NCI-H345 (cell line): ENCODE measurements at regions not wholly inside any gene's neighbourhood (a gene's known extent, or its start where the extent isn't known, plus 50 kb on each side); places are given as distances from the start of the nearest gene placed in this dataset.
A peak's percentile ranks its signal among the peaks of the same experiment; 100 is the strongest.
"Not testable (repeated sequence)": the region's sequence is repeated elsewhere in the genome, so short reads cannot be mapped to it uniquely, and the experiment has no call there.

Experiments
- DNase-seq: peaks from one replicate; lab custom pipeline; 2025; lab: John Stamatoyannopoulos, UW

- DNase-seq, result no peak
Measured at GRCh38 chr4:138393886-138394610, 151.9 kb upstream of the SLC7A11 start.

- no peak for DNase-seq
Measured at GRCh38 chr4:138392751-138393308, 150.7 kb upstream of the SLC7A11 start.

GRCh38 chr4:138389976-138390685, 148.0 kb upstream of the SLC7A11 start:
- no peak for DNase-seq

- DNase-seq, result no peak
Measured at GRCh38 chr4:138374947-138375346, 132.8 kb upstream of the SLC7A11 start.

DNA sequence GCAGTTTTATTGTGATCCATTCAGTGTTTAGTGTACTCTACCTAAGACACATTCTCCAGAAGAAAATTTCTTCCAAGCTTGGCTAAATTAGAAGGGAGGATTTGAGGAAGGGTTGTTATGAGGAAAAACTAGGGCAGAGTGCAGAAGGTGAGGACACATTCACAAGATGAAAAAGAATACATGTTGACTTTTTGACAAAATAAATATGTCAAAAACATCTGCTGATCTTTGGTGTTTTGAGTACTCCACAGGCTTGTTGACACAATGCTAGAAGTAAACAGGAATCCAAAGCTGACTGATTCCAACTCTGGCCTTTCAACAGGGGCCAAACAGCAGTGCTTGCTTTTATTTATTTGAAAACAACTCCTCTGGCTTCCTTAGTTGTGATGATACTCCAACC, 125.8 kb upstream of the SLC7A11 start:
- peak; percentile 25 for DNase-seq

DNA sequence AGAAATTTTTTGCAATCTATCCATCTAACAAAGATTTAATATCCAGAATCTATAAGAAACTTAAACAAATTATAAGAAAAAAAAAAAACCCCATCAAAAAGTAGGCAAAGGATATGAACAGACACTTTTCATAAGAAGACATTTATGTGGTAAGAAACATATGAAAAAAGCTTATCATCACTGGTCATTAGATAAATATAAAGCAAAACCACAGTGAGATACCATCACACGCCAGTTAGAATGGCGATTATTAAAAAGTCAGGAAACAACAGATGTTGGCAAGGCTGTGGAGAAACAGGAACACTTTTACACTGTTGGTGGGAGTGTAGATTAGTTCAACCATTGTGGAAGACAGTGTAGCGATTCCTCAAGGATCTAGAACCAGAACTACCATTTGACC, 110.3 kb upstream of the SLC7A11 start:
- not testable (repeated sequence) for DNase-seq

DNA sequence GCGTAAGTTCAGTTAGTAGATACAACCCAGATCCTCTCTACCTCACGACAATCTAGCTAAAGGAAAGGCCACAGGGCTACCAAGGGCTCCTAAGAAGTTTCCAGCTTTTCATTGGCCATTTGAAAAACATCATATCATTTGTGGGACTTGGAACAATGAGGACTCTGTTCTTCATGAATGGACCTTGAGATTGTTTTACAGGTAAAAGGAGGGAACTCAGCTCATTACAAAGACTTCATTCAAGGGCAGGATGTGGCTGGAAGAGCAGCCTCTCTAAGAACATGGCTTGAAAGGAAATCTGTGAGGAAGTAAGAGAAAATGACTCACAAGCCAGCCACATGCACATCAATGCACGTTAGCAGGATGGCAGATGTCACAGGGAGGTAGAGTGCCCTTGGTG, 105.9 kb upstream of the SLC7A11 start:
- DNase-seq, result no peak

GRCh38 chr4:138347561-138347960, 105.4 kb upstream of the SLC7A11 start:
- DNase-seq, result no peak

GRCh38 chr4:138344851-138345250, 102.7 kb upstream of the SLC7A11 start:
- DNase-seq, result no peak

- DNase-seq, result no peak
Measured at GRCh38 chr4:138344054-138344453, 101.9 kb upstream of the SLC7A11 start.

GRCh38 chr4:138341739-138342415, 99.7 kb upstream of the SLC7A11 start:
- DNase-seq, result no peak

DNA sequence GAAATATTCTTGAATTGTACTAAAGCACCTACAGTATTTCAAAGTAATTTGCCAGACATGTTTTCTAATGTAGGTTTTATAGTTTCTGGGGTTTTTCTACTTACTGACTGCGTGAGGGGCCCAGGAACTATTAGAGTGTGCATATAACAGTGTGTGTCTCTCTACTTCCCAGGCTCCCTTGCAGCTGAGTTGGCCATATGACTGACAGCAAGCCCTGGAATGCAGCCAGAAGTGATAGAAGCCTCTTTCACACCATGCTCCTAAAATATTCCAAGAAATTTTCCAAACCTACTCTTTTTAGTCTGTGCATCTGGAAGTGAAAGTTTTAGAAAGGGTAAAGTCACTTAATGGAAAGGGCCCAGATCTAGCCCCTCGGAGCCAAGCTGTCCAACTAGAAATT, 96.7 kb upstream of the SLC7A11 start:
- no peak for DNase-seq

DNA sequence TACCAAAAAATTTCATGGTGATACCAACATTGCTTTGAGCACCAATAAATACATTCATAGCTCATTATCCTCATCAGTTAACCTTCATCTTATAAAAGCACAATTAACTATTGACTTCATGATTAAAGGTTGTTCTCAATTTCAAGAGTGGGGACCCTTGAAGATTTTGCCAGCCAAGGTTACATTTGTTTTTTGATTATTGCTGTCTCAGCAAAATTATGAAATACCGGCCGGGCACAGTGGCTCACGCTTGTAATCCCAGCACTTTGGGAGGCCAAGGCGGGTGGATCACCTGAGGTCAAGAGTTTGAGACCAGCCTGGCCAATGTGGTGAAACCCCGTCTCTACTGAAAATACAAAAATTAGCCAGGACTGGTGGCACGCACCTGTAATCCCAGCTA, 96.1 kb upstream of the SLC7A11 start:
- not testable (repeated sequence) for DNase-seq

DNA sequence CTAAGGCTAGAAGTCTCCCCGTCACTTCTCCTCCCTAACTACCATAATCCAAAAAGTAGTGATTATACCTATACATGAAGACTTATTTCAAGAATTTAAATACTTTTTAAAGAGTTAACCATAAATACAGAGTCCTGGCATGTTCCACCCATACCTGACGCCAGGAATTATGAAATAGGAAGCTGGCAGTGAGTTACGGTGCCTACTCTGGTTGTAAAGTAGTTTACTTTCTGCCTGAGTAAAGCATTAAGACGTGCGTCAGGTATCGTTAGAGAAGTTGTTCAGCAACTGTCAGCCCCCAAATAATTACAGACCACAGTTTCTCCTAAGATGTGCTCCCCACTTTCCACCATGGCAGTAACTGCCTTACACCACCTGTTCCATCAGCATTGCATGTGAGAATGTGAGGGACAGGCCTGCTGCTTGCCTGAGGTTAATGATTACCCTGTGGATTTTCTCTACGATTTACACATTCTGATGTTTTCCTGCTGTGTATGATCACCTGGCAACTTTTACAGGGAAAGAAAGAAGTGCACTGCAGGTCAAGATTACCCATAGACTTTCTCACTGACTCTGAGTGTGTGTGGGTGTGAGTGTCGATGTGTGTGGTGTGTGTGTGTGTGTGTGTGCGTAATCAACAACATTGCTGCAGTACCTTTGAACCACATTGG, 92.3 kb upstream of the SLC7A11 start:
- DNase-seq, result no peak

DNA sequence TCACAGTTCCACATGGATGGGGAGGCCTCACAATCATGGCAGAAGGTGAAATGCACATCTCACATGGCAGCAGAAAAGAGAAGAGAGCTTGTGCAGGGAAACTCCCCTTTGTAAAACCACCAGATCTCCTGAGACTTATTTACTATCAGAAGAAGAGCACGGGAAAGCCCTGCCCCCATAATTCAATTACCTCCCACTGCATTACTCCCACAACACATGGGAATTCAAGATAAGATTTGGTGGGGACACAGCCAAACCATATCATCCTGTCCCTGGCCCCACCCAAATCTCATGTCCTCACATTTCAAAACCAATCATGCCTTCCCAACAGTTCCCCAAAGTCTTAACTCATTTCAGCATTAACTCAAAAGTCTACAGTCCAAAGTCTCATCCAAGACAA, 90.3 kb upstream of the SLC7A11 start:
- not testable (repeated sequence) for DNase-seq

DNA sequence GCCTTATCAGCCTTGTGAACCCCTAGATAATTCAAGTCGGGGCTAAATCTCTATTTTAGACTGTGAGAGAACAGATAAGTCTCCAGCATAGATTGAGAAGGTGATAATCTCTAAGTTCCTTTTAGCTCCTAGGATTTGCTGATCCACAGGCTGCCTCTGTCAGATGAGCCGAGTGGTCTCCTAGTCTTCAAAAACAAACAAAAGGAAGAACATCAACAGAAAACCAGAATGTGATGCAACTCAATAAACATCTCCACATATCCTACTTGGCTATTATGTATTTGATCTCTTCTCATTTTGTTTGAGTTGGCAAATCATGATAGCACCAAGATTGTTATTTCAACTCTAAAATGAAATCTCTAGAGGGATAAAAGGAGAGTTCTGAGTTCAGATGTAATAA, 88.4 kb upstream of the SLC7A11 start:
- DNase-seq, result no peak

DNA sequence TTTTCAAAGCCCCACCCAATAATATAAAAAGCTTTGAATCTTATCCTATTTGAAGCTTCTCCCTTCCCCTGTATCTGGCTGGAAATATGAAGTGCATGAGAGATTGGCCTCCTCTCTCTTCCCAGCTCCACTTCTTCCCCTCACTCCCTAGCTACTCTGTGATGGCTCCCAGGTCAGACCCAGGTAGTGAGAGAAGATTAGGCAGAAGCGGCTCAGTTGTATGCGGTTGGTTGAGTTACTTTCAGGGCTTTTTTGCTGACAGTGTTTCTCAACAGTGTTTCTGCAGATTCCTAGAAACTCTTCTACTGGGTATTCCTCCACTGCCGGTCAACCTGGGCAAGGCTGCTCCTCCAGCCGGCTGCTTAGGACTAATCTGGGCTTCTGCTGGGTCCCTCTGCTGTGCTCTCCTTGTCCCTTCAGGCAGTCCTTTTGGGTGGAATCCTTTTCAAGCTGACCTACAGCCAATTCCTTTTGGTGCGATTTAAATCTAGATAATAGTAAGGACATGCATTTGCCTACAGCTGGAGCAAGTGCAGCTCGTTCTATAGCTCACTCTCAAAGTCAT, 87.4 kb upstream of the SLC7A11 start:
- no peak for DNase-seq

- no peak for DNase-seq
Measured at GRCh38 chr4:138327338-138327737, 85.2 kb upstream of the SLC7A11 start.

DNA sequence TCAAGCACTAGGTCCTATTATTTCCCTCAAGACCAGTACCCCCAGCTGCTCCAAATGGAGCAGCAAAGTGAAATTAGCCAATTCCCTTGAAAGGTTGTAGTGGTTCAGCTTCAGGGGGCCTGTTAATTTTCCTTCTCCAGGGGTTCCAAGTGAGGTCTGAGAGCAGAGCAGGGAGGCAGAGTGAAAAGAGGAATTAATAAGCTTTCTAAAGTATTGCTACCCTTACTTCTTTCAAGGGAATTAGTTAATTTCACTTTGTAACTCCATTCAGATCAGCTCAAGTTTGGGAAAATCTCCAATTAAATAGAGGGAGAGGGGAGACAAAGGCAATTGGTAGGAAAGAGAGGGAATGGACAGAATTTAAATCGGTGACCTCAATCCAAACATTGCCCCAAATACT, 78.7 kb upstream of the SLC7A11 start:
- DNase-seq, result no peak

DNA sequence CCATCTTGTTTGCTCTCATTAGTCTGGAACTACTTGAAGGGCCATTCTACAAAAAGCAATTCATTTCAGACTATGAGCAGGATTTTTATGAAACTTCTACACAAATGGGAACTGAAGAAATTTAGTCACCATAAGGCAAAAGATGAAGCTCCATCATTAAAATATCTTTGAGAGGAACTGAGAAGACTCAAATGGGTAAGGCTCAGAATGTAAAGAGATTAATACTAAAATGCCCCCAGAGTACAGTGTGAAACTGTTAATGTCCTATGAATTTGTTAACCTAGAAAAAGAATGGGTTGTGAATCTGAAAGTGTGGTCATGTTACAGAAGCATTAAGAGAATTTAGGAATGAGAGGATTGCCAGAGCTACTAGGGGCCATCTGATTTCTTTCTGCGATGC, 77.9 kb upstream of the SLC7A11 start:
- DNase-seq, result no peak

DNA sequence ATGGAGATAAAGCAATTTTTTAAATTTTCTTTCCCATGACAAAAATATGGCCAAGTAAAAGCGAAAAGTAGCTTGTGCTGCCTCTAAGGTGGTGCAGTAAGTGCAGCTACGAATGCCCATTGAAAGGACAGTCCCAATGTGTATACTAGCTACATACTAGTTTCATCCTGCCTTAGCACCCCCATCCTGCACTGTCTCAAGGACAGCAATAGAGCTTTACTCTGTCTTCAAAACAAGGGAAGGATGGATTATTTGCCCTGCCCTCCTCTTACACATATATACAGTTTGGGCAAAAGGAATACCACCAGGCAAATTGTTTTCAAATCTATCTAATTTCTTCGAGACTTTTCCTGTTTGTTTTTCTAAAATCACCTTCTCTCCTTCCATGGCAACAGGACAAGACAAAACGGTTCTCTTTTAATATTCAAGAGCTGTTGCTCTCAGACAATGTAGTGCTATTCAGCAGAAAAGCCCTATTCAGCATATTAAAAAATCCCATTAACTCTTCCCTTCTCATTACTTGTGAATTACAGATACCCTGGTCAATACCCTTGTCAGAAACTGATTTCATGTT, 75.1 kb upstream of the SLC7A11 start:
- no peak for DNase-seq

DNA sequence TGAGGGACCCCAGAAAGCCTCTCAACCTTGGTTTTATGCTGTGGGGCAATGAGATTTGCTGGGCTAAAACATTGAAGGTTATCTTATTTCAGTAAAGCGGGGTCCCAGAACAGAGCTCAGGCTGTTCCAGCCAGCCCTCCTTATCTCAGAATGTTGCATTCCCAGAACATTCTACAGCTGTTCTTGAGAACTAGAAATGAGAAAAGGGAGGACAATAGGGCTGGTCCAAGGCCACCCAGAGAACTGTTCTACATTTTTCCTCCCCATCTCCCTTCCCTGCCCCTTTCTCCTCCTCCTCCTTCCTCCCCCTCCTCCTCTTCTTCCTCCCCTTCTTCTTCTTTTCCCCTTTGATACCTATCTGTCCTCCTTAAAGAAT, 70.4 kb upstream of the SLC7A11 start:
- no peak for DNase-seq
